ENCODE measurements at regions not wholly inside any gene's neighbourhood (a gene's known extent, or its start where the extent isn't known, plus 50 kb on each side); places are given as distances from the start of the nearest gene placed in this dataset.

DNA sequence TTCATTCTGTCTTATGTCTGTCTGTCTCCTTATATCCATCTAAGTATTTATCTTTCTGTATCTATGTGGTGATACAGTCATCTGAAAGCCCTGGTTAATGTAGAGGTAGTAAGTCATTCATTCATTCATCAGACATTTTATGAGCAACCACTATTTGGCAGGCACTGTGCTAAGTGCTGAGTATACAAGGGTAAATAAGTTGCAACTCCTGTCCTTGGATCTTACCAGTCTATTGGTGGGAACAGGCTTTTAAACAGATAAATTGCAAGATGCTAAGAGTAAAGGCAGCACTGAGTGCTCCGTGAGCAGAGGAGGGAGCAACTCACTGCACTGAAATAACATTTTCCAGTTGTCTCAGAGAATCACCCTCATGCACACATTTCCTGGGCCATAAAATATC is 68.6 kb downstream of the TMEM30B start:
- TF ChIP-seq, protein P1, sequence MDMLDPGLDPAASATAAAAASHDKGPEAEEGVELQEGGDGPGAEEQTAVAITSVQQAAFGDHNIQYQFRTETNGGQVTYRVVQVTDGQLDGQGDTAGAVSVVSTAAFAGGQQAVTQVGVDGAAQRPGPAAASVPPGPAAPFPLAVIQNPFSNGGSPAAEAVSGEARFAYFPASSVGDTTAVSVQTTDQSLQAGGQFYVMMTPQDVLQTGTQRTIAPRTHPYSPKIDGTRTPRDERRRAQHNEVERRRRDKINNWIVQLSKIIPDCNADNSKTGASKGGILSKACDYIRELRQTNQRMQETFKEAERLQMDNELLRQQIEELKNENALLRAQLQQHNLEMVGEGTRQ (IDR thresholded peaks at IDR 0.05; ENCODE audit: low read length) = no peak
- TF ChIP-seq BRCA1 (IDR thresholded peaks at IDR 0.05; ENCODE audit: low read depth, low read length) (no peak), GABPA (IDR thresholded peaks at IDR 0.05; ENCODE audit: borderline replicate concordance, insufficient read depth, low read length) (no peak), EZH2 (IDR thresholded peaks at IDR 0.05; ENCODE audit: low read depth, low read length, severe bottlenecking) (no peak)
- TF ChIP-seq, protein P2, sequence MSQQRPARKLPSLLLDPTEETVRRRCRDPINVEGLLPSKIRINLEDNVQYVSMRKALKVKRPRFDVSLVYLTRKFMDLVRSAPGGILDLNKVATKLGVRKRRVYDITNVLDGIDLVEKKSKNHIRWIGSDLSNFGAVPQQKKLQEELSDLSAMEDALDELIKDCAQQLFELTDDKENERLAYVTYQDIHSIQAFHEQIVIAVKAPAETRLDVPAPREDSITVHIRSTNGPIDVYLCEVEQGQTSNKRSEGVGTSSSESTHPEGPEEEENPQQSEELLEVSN (IDR thresholded peaks at IDR 0.05) = no peak
- TF ChIP-seq, protein P3, sequence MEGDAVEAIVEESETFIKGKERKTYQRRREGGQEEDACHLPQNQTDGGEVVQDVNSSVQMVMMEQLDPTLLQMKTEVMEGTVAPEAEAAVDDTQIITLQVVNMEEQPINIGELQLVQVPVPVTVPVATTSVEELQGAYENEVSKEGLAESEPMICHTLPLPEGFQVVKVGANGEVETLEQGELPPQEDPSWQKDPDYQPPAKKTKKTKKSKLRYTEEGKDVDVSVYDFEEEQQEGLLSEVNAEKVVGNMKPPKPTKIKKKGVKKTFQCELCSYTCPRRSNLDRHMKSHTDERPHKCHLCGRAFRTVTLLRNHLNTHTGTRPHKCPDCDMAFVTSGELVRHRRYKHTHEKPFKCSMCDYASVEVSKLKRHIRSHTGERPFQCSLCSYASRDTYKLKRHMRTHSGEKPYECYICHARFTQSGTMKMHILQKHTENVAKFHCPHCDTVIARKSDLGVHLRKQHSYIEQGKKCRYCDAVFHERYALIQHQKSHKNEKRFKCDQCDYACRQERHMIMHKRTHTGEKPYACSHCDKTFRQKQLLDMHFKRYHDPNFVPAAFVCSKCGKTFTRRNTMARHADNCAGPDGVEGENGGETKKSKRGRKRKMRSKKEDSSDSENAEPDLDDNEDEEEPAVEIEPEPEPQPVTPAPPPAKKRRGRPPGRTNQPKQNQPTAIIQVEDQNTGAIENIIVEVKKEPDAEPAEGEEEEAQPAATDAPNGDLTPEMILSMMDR (IDR thresholded peaks at IDR 0.05; ENCODE audit: control extremely low read depth in 1 of 3, insufficient read depth in 1 of 3, low read depth in 1 of 3, low read length in 3 of 3) = no peak
